ENCODE measurements at regions not wholly inside any gene's neighbourhood (a gene's known extent, or its start where the extent isn't known, plus 50 kb on each side); places are given as distances from the start of the nearest gene placed in this dataset.

GRCh38 chr13:80584785-80585184 is 243.9 kb upstream of the SPRY2 start:
- H3K36me3 ChIP-seq (ENCODE audit: control insufficient read depth in 3 of 3, insufficient read depth in 2 of 3, low read depth in 1 of 3, low read length in 3 of 3): no peaks in the 10 kb centered on the region
- 76 to 84% (median 78%) methylated on average over 1 of the region's 1 CpG for WGBS, 3 donors

GRCh38 chr13:80584306-80584705 is 243.4 kb upstream of the SPRY2 start:
- Histone ChIP-seq H3K36me3 (ENCODE audit: control insufficient read depth in 3 of 3, insufficient read depth in 2 of 3, low read depth in 1 of 3, low read length in 3 of 3) (no peaks in the 10 kb centered on the region), H3K4me3 (ENCODE audit: low read depth in 1 of 3, low read length in 3 of 3) (no peak overlapping the region), H3K9me3 (ENCODE audit: control insufficient read depth in 2 of 2, insufficient read depth in 1 of 2, low read depth in 1 of 2, low read length in 1 of 2) (peaks cover 0 to 3% of the 10 kb centered on the region in 2 donors), H3K27ac (ENCODE audit: low read depth in 1 of 3, low read length in 2 of 3) (no peak overlapping the region), H3K4me1 (ENCODE audit: control insufficient read depth in 3 of 3, insufficient read depth in 2 of 3, low read depth in 1 of 3, low read length in 2 of 3) (no peaks in the 10 kb centered on the region), H3K27me3 (ENCODE audit: control insufficient read depth in 3 of 3, insufficient read depth in 3 of 3, low read length in 3 of 3) (no peaks in the 10 kb centered on the region)
- FAIRE-seq (no peak), DNase-seq (no peak)

More at GRCh38 chr13:80584785-80585184, 243.9 kb upstream of the SPRY2 start:
- no peak overlapping the region for H3K4me3 ChIP-seq (ENCODE audit: low read depth in 1 of 3, low read length in 3 of 3)
- H3K27ac ChIP-seq (ENCODE audit: low read depth in 1 of 3, low read length in 2 of 3): no peak overlapping the region
- no peaks in the 10 kb centered on the region for H3K27me3 ChIP-seq (ENCODE audit: control insufficient read depth in 3 of 3, insufficient read depth in 3 of 3, low read length in 3 of 3)
- no peaks in the 10 kb centered on the region for H3K4me1 ChIP-seq (ENCODE audit: control insufficient read depth in 3 of 3, insufficient read depth in 2 of 3, low read depth in 1 of 3, low read length in 2 of 3)
- FAIRE-seq (no peak), DNase-seq (no peak)
- H3K9me3 ChIP-seq (ENCODE audit: control insufficient read depth in 2 of 2, insufficient read depth in 1 of 2, low read depth in 1 of 2, low read length in 1 of 2): peaks cover 0 to 4% of the 10 kb centered on the region in 2 donors

- DNase-seq: peak in 1 of 2 donors; percentile 7
- no peaks in the 10 kb centered on the region for H3K27me3 ChIP-seq (ENCODE audit: control insufficient read depth in 3 of 3, insufficient read depth in 3 of 3, low read length in 3 of 3)
- FAIRE-seq: no peak
- no peak overlapping the region for H3K27ac ChIP-seq (ENCODE audit: low read depth in 1 of 3, low read length in 2 of 3)
- H3K9me3 ChIP-seq (ENCODE audit: control insufficient read depth in 2 of 2, insufficient read depth in 1 of 2, low read depth in 1 of 2, low read length in 1 of 2): peaks cover 0 to 6% of the 10 kb centered on the region in 2 donors
- H3K4me3 ChIP-seq (ENCODE audit: low read depth in 1 of 3, low read length in 3 of 3): no peak overlapping the region
- no peaks in the 10 kb centered on the region for H3K4me1 ChIP-seq (ENCODE audit: control insufficient read depth in 3 of 3, insufficient read depth in 2 of 3, low read depth in 1 of 3, low read length in 2 of 3)
- 74 to 83% (median 80%) methylated on average over 10 of the region's 10 CpGs for WGBS, 3 donors
- H3K36me3 ChIP-seq (ENCODE audit: control insufficient read depth in 3 of 3, insufficient read depth in 2 of 3, low read depth in 1 of 3, low read length in 3 of 3): no peaks in the 10 kb centered on the region
Observed at GRCh38 chr13:80577926-80578670, 237.2 kb upstream of the SPRY2 start.

GRCh38 chr13:80577285-80577684 is 236.4 kb upstream of the SPRY2 start:
- Histone ChIP-seq H3K27me3 (ENCODE audit: control insufficient read depth in 3 of 3, insufficient read depth in 3 of 3, low read length in 3 of 3) (no peaks in the 10 kb centered on the region), H3K4me3 (ENCODE audit: low read depth in 1 of 3, low read length in 3 of 3) (no peak overlapping the region), H3K27ac (ENCODE audit: low read depth in 1 of 3, low read length in 2 of 3) (no peak overlapping the region), H3K4me1 (ENCODE audit: control insufficient read depth in 3 of 3, insufficient read depth in 2 of 3, low read depth in 1 of 3, low read length in 2 of 3) (no peaks in the 10 kb centered on the region), H3K9me3 (ENCODE audit: control insufficient read depth in 2 of 2, insufficient read depth in 1 of 2, low read depth in 1 of 2, low read length in 1 of 2) (peaks cover 0 to 6% of the 10 kb centered on the region in 2 donors), H3K36me3 (ENCODE audit: control insufficient read depth in 3 of 3, insufficient read depth in 2 of 3, low read depth in 1 of 3, low read length in 3 of 3) (no peaks in the 10 kb centered on the region)
- DNase-seq: no peak
- no peak for FAIRE-seq
- 57 to 79% (median 68%) methylated on average over 5 of the region's 5 CpGs for WGBS, 3 donors

- Histone ChIP-seq H3K27me3 (ENCODE audit: control insufficient read depth in 3 of 3, insufficient read depth in 3 of 3, low read length in 3 of 3) (no peaks in the 10 kb centered on the region), H3K9me3 (ENCODE audit: control insufficient read depth in 2 of 2, insufficient read depth in 1 of 2, low read depth in 1 of 2, low read length in 1 of 2) (peaks cover 0 to 6% of the 10 kb centered on the region in 2 donors), H3K36me3 (ENCODE audit: control insufficient read depth in 3 of 3, insufficient read depth in 2 of 3, low read depth in 1 of 3, low read length in 3 of 3) (no peaks in the 10 kb centered on the region), H3K4me1 (ENCODE audit: control insufficient read depth in 3 of 3, insufficient read depth in 2 of 3, low read depth in 1 of 3, low read length in 2 of 3) (no peaks in the 10 kb centered on the region), H3K27ac (ENCODE audit: low read depth in 1 of 3, low read length in 2 of 3) (no peak overlapping the region), H3K4me3 (ENCODE audit: low read depth in 1 of 3, low read length in 3 of 3) (no peak overlapping the region)
- DNase-seq (no peak), FAIRE-seq (no peak)
- WGBS, 3 donors: 26 to 37% (median 34%) methylated on average over 6 of the region's 6 CpGs
Observed at GRCh38 chr13:80574113-80574850, 233.4 kb upstream of the SPRY2 start.

GRCh38 chr13:80572923-80573316 is 232.0 kb upstream of the SPRY2 start:
- Histone ChIP-seq H3K9me3 (ENCODE audit: control insufficient read depth in 2 of 2, insufficient read depth in 1 of 2, low read depth in 1 of 2, low read length in 1 of 2) (peaks cover 0 to 1% of the 10 kb centered on the region in 2 donors), H3K4me3 (ENCODE audit: low read depth in 1 of 3, low read length in 3 of 3) (no peak overlapping the region), H3K27ac (ENCODE audit: low read depth in 1 of 3, low read length in 2 of 3) (no peak overlapping the region), H3K4me1 (ENCODE audit: control insufficient read depth in 3 of 3, insufficient read depth in 2 of 3, low read depth in 1 of 3, low read length in 2 of 3) (no peaks in the 10 kb centered on the region), H3K36me3 (ENCODE audit: control insufficient read depth in 3 of 3, insufficient read depth in 2 of 3, low read depth in 1 of 3, low read length in 3 of 3) (no peaks in the 10 kb centered on the region), H3K27me3 (ENCODE audit: control insufficient read depth in 3 of 3, insufficient read depth in 3 of 3, low read length in 3 of 3) (no peaks in the 10 kb centered on the region)
- FAIRE-seq (no peak), DNase-seq (no peak)
- 82 to 91% (median 90%) methylated on average over 5 of the region's 5 CpGs for WGBS, 3 donors

GRCh38 chr13:80572308-80572922 is 231.5 kb upstream of the SPRY2 start:
- DNase-seq (no peak), FAIRE-seq (no peak)
- Histone ChIP-seq H3K27me3 (ENCODE audit: control insufficient read depth in 3 of 3, insufficient read depth in 3 of 3, low read length in 3 of 3) (no peaks in the 10 kb centered on the region), H3K36me3 (ENCODE audit: control insufficient read depth in 3 of 3, insufficient read depth in 2 of 3, low read depth in 1 of 3, low read length in 3 of 3) (no peaks in the 10 kb centered on the region), H3K4me1 (ENCODE audit: control insufficient read depth in 3 of 3, insufficient read depth in 2 of 3, low read depth in 1 of 3, low read length in 2 of 3) (no peaks in the 10 kb centered on the region), H3K4me3 (ENCODE audit: low read depth in 1 of 3, low read length in 3 of 3) (no peak overlapping the region), H3K27ac (ENCODE audit: low read depth in 1 of 3, low read length in 2 of 3) (no peak overlapping the region), H3K9me3 (ENCODE audit: control insufficient read depth in 2 of 2, insufficient read depth in 1 of 2, low read depth in 1 of 2, low read length in 1 of 2) (no peaks in the 10 kb centered on the region)
- WGBS, 3 donors: 70 to 90% (median 82%) methylated on average over 4 of the region's 4 CpGs

- Histone ChIP-seq H3K27me3 (ENCODE audit: control insufficient read depth in 3 of 3, insufficient read depth in 3 of 3, low read length in 3 of 3) (no peaks in the 10 kb centered on the region), H3K9me3 (ENCODE audit: control insufficient read depth in 2 of 2, insufficient read depth in 1 of 2, low read depth in 1 of 2, low read length in 1 of 2) (no peaks in the 10 kb centered on the region), H3K4me1 (ENCODE audit: control insufficient read depth in 3 of 3, insufficient read depth in 2 of 3, low read depth in 1 of 3, low read length in 2 of 3) (no peaks in the 10 kb centered on the region), H3K27ac (ENCODE audit: low read depth in 1 of 3, low read length in 2 of 3) (no peak overlapping the region), H3K36me3 (ENCODE audit: control insufficient read depth in 3 of 3, insufficient read depth in 2 of 3, low read depth in 1 of 3, low read length in 3 of 3) (no peaks in the 10 kb centered on the region), H3K4me3 (ENCODE audit: low read depth in 1 of 3, low read length in 3 of 3) (no peak overlapping the region)
- 76 to 92% (median 88%) methylated on average over 4 of the region's 4 CpGs for WGBS, 3 donors
- DNase-seq (no peak), FAIRE-seq (no peak)
Observed at GRCh38 chr13:80571346-80572307, 230.7 kb upstream of the SPRY2 start.

Measured in small intestine (tissue), 7 donors.